C4-2B (cell line): ENCODE measurements at regions not wholly inside any gene's neighbourhood (a gene's known extent, or its start where the extent isn't known, plus 50 kb on each side); places are given as distances from the start of the nearest gene placed in this dataset.

Experiments used
- CTCF ChIP-seq: fragments of 450-650 bp; conservative IDR thresholded peaks from 2 replicates; pipeline ENCODE4 v1.5.1; 2017; ENCODE audit warnings: mild to moderate bottlenecking
- ZFX ChIP-seq: fragments of 450-650 bp; IDR thresholded peaks from 2 replicates; pipeline ENCODE4 v1.6.1; 2017

- no peak for TF ChIP-seq CTCF
- TF ChIP-seq ZFX = no peak
These were observed 77.8 kb upstream of the FSHB start for GRCh38 chr11:30153008-30153407.
